ENCODE measurements at regions not wholly inside any gene's neighbourhood (a gene's known extent, or its start where the extent isn't known, plus 50 kb on each side); places are given as distances from the start of the nearest gene placed in this dataset.

DNA sequence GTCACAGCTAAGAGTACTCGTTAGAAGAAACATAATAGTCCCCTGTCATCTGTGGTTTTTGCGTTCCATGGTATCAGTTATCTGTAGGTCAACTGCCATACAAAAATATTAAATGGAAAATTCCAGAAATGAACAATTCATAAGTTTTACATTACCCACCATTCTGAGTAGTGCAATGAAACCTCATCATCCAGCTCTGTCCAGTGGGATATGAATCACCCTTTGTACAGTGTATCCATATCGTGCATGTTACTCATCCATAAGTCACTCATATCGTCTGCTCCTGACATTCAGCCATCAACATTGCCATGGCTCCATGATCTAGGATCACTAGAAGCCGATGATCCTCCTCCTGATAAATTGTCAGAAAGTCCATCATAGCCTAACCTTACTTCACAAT, 174.9 kb upstream of the C11orf87 start:
- Histone ChIP-seq H3K4me3 (ENCODE audit: low read depth, low read length) (no peak overlapping the region), H3K36me3 (ENCODE audit: insufficient read depth) (no peaks in the 10 kb centered on the region), H3K4me1 (ENCODE audit: insufficient read depth) (no peaks in the 10 kb centered on the region), H3K27ac (ENCODE audit: low read depth) (no peak overlapping the region)
- 86% methylated on average over 5 of the region's 5 CpGs for WGBS
- DNase-seq (ENCODE audit: extremely low spot score): no peak

DNA sequence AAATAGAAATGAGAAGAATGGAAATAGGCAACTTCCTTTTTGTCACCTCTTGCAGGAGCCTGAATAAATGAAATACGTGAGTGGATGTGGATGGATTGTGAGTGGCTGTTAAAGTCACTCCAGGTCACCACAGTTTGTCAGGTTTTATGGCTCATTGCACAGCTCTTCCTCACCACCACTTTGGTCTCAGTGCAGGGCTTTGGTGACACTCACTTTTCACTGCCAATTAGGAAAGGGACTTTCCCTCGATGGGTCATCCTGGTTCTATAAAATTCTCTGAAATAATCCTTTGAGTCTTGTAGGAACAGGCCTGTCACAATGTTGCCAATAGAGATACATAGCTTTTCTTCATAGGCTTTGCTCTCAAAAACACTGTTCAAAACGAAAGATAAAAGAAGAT, 172.4 kb upstream of the C11orf87 start:
- Histone ChIP-seq H3K27ac (ENCODE audit: low read depth) (no peak overlapping the region), H3K4me1 (ENCODE audit: insufficient read depth) (no peaks in the 10 kb centered on the region), H3K36me3 (ENCODE audit: insufficient read depth) (no peaks in the 10 kb centered on the region), H3K4me3 (ENCODE audit: low read depth, low read length) (no peak overlapping the region)
- DNase-seq (ENCODE audit: extremely low spot score): no peak
- 22% methylated on average over 3 of the region's 3 CpGs for WGBS

DNA sequence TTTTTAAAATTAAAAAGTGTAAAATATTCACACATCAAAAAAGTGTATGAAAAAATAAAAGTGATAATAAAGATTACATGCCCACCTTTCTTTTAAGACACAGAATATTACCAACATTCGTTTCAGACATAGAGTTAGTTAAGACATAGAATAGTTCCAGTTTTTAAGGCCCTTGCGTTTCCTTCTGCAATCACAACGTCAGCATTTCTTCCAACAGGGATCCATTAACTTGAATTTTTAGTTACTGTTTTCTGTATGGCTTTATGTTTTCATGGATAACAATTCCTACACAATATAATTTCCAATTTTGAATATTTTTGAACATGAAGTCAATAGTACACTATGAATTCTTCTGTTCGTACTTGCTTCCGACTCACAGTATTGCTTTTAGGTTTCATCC, 170.8 kb upstream of the C11orf87 start:
- WGBS: 86% methylated on average over 5 of the region's 5 CpGs
- no peaks in the 10 kb centered on the region for H3K4me1 ChIP-seq (ENCODE audit: insufficient read depth)
- DNase-seq (ENCODE audit: extremely low spot score): no peak
- no peaks in the 10 kb centered on the region for H3K36me3 ChIP-seq (ENCODE audit: insufficient read depth)
- H3K27ac ChIP-seq (ENCODE audit: low read depth): no peak overlapping the region
- no peak overlapping the region for H3K4me3 ChIP-seq (ENCODE audit: low read depth, low read length)

DNA sequence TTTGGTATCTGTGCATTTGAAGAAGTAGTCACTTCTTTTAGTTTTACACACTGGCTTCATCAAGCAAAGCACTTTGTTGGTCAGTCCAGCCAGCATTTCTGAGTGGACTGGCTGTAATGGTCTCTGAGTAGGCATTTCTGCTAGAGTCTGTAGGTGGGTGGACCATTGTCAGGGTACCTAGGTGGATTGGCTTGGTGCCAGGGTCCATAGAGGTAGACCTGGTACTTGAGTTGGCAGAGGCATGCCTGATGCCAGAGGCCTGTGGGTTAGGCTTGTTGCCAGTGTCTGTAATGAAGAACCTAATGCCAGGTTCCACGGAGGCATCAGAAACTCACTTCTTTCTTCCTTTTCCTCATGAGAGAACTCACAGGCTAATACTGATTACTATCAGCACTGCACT, 157.9 kb upstream of the C11orf87 start:
- no peak overlapping the region for H3K4me3 ChIP-seq (ENCODE audit: low read depth, low read length)
- H3K36me3 ChIP-seq (ENCODE audit: insufficient read depth): no peaks in the 10 kb centered on the region
- no peak for DNase-seq (ENCODE audit: extremely low spot score)
- H3K4me1 ChIP-seq (ENCODE audit: insufficient read depth): no peaks in the 10 kb centered on the region
- WGBS: 85% methylated on average over 1 of the region's 1 CpG
- H3K27ac ChIP-seq (ENCODE audit: low read depth): no peak overlapping the region

DNA sequence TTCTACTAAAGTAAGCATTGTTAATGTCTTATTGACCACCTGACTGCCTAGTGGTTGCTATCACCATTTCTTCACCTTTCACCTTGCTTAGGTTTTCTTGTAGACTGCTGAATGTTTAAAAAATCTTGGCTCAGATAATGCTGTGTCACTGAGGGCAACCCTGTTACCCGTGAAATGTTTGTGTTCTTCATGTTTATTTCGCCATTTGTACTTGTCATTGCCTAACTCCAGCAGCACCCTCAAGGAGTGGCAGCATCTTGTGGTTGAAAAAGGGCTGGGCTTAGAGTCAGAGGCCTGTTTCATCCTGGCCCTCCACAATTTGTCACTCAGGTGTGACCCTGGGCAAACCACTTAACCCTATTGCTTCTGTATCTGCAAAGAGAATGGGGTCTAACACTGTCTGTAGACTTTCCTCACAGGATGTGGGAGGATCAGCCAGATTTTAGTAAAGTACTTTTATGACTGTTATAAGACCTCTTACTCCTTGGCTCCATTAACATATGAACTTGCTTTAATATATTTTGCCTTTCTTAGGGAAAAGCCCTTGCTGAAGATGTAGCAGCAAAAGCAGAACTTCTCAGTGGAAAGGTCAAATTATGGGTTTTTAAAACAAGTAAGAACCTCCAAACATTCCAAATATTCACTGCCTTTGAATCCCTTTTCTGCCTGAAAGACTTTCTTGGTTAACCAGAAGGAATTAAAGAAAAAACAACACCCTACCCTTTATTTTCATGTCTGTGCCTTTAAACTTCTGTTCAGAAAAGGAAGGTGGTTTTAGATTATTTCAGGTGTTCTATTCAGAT, 154.5 kb upstream of the C11orf87 start:
- Histone ChIP-seq H3K4me1 (ENCODE audit: insufficient read depth) (no peaks in the 10 kb centered on the region), H3K36me3 (ENCODE audit: insufficient read depth) (no peaks in the 10 kb centered on the region), H3K4me3 (ENCODE audit: low read depth, low read length) (no peak overlapping the region), H3K27ac (ENCODE audit: low read depth) (no peak overlapping the region)
- 38% methylated on average over 2 of the region's 2 CpGs for WGBS
- DNase-seq (ENCODE audit: extremely low spot score): no peak

DNA sequence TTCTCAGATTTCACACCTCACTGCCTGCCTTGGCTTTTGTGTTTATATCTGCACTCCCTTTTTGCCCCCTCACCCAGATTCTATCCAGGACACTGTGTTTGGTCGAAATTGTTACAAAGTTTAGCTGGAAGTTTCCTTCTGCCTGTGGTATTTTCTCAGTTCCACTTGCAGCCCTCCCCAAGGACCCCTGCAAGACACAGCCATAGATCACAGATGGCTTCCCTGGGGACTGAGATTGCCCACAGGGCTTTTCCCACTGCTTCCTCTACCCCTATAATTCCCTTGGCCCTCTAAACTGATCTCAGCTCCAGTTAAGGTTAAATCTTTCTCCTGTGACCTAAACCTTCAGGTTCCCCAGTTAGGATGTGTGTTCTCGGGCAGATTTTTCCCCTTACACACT, 146.1 kb upstream of the C11orf87 start:
- DNase-seq (ENCODE audit: extremely low spot score): no peak
- Histone ChIP-seq H3K36me3 (ENCODE audit: insufficient read depth) (no peaks in the 10 kb centered on the region), H3K4me1 (ENCODE audit: insufficient read depth) (no peaks in the 10 kb centered on the region), H3K27ac (ENCODE audit: low read depth) (no peak overlapping the region), H3K4me3 (ENCODE audit: low read depth, low read length) (no peak overlapping the region)
- WGBS: 53% methylated on average over 2 of the region's 2 CpGs

DNA sequence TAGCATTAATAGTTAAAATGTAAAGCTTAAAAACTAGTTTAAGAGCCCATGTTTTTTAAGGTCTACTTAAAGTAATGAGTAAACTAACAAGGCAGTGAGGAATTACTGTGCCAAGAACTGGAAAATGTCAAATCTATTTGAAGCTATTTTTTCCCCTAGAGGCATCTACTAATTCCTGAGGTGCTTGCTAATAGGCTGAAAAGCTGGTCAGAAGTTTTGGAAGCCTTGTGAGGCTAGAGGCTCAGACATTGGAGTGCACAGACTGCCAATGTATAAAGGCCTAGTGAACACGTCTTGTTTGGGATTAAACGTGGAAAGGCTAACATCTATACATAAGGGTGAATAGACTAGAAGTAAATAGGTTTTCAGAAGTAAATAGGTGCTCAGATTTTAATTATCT, 136.5 kb upstream of the C11orf87 start:
- Histone ChIP-seq H3K4me1 (ENCODE audit: insufficient read depth) (no peaks in the 10 kb centered on the region), H3K27ac (ENCODE audit: low read depth) (no peak overlapping the region), H3K4me3 (ENCODE audit: low read depth, low read length) (no peak overlapping the region), H3K36me3 (ENCODE audit: insufficient read depth) (no peaks in the 10 kb centered on the region)
- no peak for DNase-seq (ENCODE audit: extremely low spot score)
- WGBS: 64% methylated on average over 2 of the region's 2 CpGs

DNA sequence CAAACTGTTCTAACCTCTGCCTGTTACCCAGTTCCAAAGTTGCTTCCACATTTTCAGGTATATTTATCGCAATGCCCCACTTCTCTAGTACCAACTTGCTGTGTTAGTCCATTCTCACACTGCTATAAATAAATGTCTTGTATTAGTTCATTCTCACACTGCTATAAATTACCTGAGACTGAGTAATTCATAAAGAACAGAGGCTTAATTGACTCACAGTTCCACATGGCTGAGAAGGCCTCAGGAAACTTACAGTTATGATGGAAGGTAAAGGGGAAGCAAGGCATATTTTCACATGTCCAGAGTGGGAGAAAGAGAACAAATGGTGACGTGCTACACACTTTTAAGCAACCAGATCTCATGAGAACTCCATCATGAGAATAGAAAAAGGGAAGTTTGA, 130.4 kb upstream of the C11orf87 start:
- WGBS: 89% methylated on average over 2 of the region's 2 CpGs
- H3K4me3 ChIP-seq (ENCODE audit: low read depth, low read length): no peak overlapping the region
- DNase-seq (ENCODE audit: extremely low spot score): no peak
- H3K27ac ChIP-seq (ENCODE audit: low read depth): no peak overlapping the region
- H3K4me1 ChIP-seq (ENCODE audit: insufficient read depth): no peaks in the 10 kb centered on the region
- no peaks in the 10 kb centered on the region for H3K36me3 ChIP-seq (ENCODE audit: insufficient read depth)

DNA sequence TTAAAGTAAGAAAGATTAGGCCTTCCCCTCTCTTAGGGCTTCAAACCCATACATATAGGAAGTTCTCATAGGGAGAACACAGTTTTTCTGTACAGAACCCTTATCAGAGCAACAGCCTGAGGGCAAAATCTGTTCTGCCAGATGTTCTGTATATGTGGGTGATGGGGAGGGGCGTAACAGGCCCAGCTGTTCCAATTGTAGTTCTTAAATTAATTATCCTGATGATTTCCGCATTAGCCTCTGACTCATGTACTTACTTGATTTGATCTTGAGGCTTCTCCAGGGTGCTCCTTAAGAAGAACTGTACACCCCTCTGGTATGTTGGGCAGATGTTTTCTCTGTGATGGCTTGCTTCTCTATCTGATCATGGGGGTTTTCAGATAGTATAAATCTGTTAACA, 123.1 kb upstream of the C11orf87 start:
- H3K27ac ChIP-seq (ENCODE audit: low read depth): no peak overlapping the region
- WGBS: 81% methylated on average over 2 of the region's 2 CpGs
- no peak for DNase-seq (ENCODE audit: extremely low spot score)
- no peaks in the 10 kb centered on the region for H3K4me1 ChIP-seq (ENCODE audit: insufficient read depth)
- no peaks in the 10 kb centered on the region for H3K36me3 ChIP-seq (ENCODE audit: insufficient read depth)
- no peak overlapping the region for H3K4me3 ChIP-seq (ENCODE audit: low read depth, low read length)

DNA sequence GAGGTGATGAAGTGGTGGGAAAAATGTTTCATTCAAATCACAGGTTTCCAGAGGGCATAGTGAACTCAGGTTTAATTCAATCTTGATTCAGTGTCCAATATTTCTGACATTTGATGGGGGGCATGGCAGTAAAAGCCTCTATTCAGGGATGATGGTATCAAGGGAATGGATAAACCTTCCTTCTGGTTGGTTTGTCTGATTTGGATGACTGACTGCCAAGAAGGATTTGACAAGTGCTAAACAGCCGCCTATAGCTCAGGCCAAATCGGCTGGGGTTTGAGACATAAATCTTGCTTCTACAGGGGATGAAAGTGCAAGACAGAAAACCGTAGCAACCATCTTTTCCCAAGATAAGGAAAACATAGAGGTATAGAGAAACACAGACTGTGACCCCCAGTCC, 121.8 kb upstream of the C11orf87 start:
- H3K27ac ChIP-seq (ENCODE audit: low read depth): no peak overlapping the region
- WGBS: 66% methylated on average over 3 of the region's 3 CpGs
- DNase-seq (ENCODE audit: extremely low spot score): no peak
- H3K4me1 ChIP-seq (ENCODE audit: insufficient read depth): no peaks in the 10 kb centered on the region
- no peaks in the 10 kb centered on the region for H3K36me3 ChIP-seq (ENCODE audit: insufficient read depth)
- no peak overlapping the region for H3K4me3 ChIP-seq (ENCODE audit: low read depth, low read length)

DNA sequence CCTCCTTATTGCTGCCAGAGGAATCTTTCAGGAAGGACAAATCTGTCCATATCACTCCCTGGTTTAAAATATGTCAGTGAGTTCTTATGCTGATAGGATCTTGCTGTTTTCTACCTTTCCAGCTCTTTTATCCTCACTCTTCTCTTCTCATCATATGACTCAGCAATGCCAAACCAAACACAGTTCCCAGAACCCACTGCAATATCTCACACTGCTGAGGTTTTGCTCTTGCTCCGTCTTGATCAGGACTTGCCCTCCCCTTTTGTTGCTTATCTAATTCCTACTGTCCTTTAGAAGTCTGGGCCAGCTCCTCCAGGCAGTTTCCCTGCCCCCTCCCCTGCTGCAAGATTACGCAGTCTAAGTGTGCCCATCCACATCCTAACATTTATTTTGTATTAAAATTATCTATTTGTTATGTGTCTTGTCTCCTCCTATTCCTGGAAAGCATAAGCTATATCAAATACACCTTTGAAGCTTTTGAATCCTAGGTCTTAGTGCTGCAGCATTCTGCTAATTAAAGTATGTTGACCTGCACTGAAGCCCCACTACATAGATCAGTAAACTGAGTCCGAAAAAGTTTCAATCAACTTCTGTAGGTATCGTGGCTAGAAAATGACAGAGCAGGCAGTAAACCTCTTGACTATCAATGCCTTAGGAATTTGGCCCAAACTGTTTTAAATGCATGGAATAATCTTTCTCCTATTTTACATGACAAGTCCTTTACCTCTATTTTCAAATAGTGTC, 119.2 kb upstream of the C11orf87 start:
- DNase-seq (ENCODE audit: extremely low spot score): no peak
- H3K36me3 ChIP-seq (ENCODE audit: insufficient read depth): no peaks in the 10 kb centered on the region
- H3K4me1 ChIP-seq (ENCODE audit: insufficient read depth): no peaks in the 10 kb centered on the region
- H3K4me3 ChIP-seq (ENCODE audit: low read depth, low read length): no peak overlapping the region
- 69% methylated on average over 4 of the region's 4 CpGs for WGBS
- no peak overlapping the region for H3K27ac ChIP-seq (ENCODE audit: low read depth)

DNA sequence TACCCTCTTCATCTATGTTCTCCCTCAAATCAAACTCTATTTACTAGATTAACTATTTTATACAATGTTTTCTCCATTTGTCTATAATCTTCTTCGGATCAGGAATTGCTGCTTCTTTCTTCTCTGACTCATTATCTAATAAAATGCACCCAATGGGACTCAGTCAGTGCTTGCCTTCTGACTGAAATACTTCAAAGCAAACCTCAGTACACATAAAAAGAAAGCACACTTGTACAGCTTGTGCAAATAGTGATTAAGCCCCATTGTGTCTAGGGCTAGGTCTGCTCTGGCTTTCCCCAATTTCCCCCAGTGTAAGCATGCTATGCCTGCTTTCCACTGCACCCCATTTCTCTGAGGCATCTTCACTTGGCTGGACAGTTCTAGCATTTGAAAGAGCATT, 118.6 kb upstream of the C11orf87 start:
- WGBS: 68% methylated on average over 1 of the region's 1 CpG

DNA sequence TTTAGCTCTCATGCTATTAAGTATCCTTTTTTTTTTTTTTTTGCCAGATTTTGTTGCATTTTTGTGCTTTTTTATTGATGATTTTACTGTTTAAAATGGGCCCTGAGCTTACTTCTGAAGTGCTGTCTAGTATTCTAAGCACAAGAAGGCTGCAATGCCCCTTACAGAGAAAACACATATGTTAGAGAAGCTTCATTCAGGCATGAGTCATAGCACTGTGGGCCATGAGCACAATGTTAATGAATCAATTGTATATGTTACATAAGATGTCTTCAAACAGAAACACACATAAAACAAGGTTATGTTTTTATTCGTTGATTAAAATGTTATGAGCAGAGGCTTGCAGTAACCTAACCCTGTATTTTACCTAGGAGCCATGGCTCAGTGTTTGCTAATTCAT, 117.8 kb upstream of the C11orf87 start:
- 77% methylated on average over 1 of the region's 1 CpG for WGBS
- no peak overlapping the region for H3K27ac ChIP-seq (ENCODE audit: low read depth)
- H3K4me3 ChIP-seq (ENCODE audit: low read depth, low read length): no peak overlapping the region

More for the DNA sequence above, 118.6 kb upstream of the C11orf87 start:
- Histone ChIP-seq H3K27ac (ENCODE audit: low read depth) (no peak overlapping the region), H3K36me3 (ENCODE audit: insufficient read depth) (no peaks in the 10 kb centered on the region), H3K4me1 (ENCODE audit: insufficient read depth) (no peaks in the 10 kb centered on the region), H3K4me3 (ENCODE audit: low read depth, low read length) (no peak overlapping the region)
- DNase-seq (ENCODE audit: extremely low spot score): no peak

DNA sequence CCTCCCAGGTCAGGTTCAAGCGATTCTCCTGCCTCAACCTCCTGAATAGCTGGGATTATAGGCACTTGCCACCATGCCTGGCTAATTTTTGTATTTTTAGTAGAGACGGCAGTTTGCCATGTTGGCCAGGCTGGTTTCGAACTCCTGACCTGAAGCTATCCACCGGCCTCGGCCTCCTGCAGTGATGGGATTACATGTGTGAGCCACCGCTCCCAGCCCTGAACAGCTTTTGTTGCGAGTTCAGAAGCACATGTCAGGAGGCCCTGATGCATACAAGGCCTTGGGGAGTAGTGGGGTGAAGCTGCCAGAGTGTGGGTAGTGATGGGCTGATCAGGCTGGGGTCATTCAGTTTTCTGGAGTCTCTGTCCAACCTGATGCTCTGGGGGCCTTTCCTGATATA, 117.0 kb upstream of the C11orf87 start:
- no peak for DNase-seq (ENCODE audit: extremely low spot score)
- H3K27ac ChIP-seq (ENCODE audit: low read depth): no peak overlapping the region
- no peaks in the 10 kb centered on the region for H3K36me3 ChIP-seq (ENCODE audit: insufficient read depth)
- WGBS: 90% methylated on average over 7 of the region's 7 CpGs
- H3K4me3 ChIP-seq (ENCODE audit: low read depth, low read length): no peak overlapping the region
- no peaks in the 10 kb centered on the region for H3K4me1 ChIP-seq (ENCODE audit: insufficient read depth)

More for the DNA sequence above, 117.8 kb upstream of the C11orf87 start:
- no peaks in the 10 kb centered on the region for H3K36me3 ChIP-seq (ENCODE audit: insufficient read depth)
- DNase-seq (ENCODE audit: extremely low spot score): no peak
- H3K4me1 ChIP-seq (ENCODE audit: insufficient read depth): no peaks in the 10 kb centered on the region

Data from urinary bladder (tissue), 3 donors.